HCT116 (cell line): ENCODE measurements at regions not wholly inside any gene's neighbourhood (a gene's known extent, or its start where the extent isn't known, plus 50 kb on each side); places are given as distances from the start of the nearest gene placed in this dataset.

Experiments used
- ATAC-seq: fragments of 200-7000 bp; cut with Tn5 transposase; 2 replicates; pipeline ENCODE4 v1.9.1; 2020; ENCODE audit warnings: mild to moderate bottlenecking, moderate library complexity
- BruUV-seq: library from RNA; stranded (reverse); fragments of 400-500 nt; replicated peaks from 2 replicates; lab custom pipeline; 2021; lab: Mats Ljungman, UMichigan
- CTCF ChIA-PET: fragments of 300-600 bp; sonication (Branson Sonifier 250); formaldehyde crosslinking; loops from one replicate; lab custom pipeline; 2021; ENCODE audit warnings: antibody characterized with exemption; lab: Charles Lee
- POLR2A ChIA-PET: fragments of 300-600, 350-600 bp; sonication (Branson Sonifier 250); formaldehyde crosslinking; loops from one replicate; lab custom pipeline; 2021; ENCODE audit warnings: antibody characterized with exemption; lab: Charles Lee
- RAD21 ChIA-PET, 2 experiments: fragments of 300-600 bp; sonication (Branson Sonifier 250); formaldehyde crosslinking; loops; one replicate each; lab custom pipeline; 2023; ENCODE audit warnings: low total read pairs in 2 of 2; ENCODE audit not compliant: uncharacterized antibody in 2 of 2, unreplicated experiment in 2 of 2, low non-redundant PET in 1 of 2; lab: Charles Lee
- DNase-seq: peaks from one replicate; pipeline ENCODE4 v3.0.0-alpha.2; 2010; ENCODE audit warnings: low read depth, low spot score
- H2AFZ ChIP-seq: fragments of 200-600 bp; shearing (Covaris generic), sonication (generic); 2 replicates; pipeline ENCODE4 v1.6.1; 2017; ENCODE audit warnings: low read depth, mixed run types, mixed read lengths, antibody characterized with exemption, low read length; ENCODE audit not compliant: poor library complexity, severe bottlenecking
- H3K27ac ChIP-seq: 2 replicates; pipeline ENCODE4 v1.5.1; 2012; ENCODE audit warnings: low read depth, low read length
- H3K27me3 ChIP-seq: fragments of 200-600 bp; sonication (generic); 2 replicates; pipeline ENCODE4 v1.6.1; 2016; ENCODE audit warnings: mixed run types, low read length, mixed read lengths; ENCODE audit not compliant: insufficient read depth
- H3K36me3 ChIP-seq, 2 experiments: fragments of 200-500 bp in 1 of 2; fragments of 200-600 bp in 1 of 2; sonication (Bioruptor generic) in 1 of 2; sonication (generic) in 1 of 2; 2 replicates each; pipeline versions ENCODE4 v1.5.1 to v1.6.1; 2014 to 2016; ENCODE audit warnings: low read length in 2 of 2, inconsistent platforms in 1 of 2, mixed read lengths in 1 of 2, mixed run types in 1 of 2; ENCODE audit not compliant: insufficient read depth in 2 of 2, control insufficient read depth in 1 of 2
- H3K4me1 ChIP-seq, 2 experiments: fragments of 200-600 bp in 1 of 2; sonication (generic) in 1 of 2; 2 replicates each; pipeline versions ENCODE4 v1.5.1 to v1.6.1; 2012 to 2017; ENCODE audit warnings: low read length in 2 of 2, inconsistent platforms in 1 of 2, mild to moderate bottlenecking in 1 of 2, mixed read lengths in 1 of 2, mixed run types in 1 of 2, moderate library complexity in 1 of 2; ENCODE audit not compliant: insufficient read depth in 2 of 2, control insufficient read depth in 1 of 2
- H3K4me2 ChIP-seq: fragments of 200-600 bp; sonication (generic); 2 replicates; pipeline ENCODE4 v1.6.1; 2017; ENCODE audit warnings: mixed run types, low read length, mixed read lengths
- H3K4me3 ChIP-seq, 2 experiments: fragments of 200-600 bp in 1 of 2; sonication (generic) in 1 of 2; replicated peaks in 1 of 2; 2 replicates each; pipeline ENCODE4 v1.5.1; 2011 to 2016; ENCODE audit warnings: low read length in 2 of 2, control low read depth in 1 of 2, low read depth in 1 of 2, mild to moderate bottlenecking in 1 of 2, mixed read lengths in 1 of 2, mixed run types in 1 of 2
- H3K79me2 ChIP-seq: fragments of 200-600 bp; sonication (generic); 2 replicates; pipeline ENCODE4 v1.6.1; 2017; ENCODE audit warnings: mild to moderate bottlenecking, mixed run types, low read length, moderate library complexity, mixed read lengths; ENCODE audit not compliant: insufficient read depth
- H3K9ac ChIP-seq: fragments of 200-600 bp; sonication (generic); 2 replicates; pipeline ENCODE4 v1.6.1; 2016; ENCODE audit warnings: low read length, mixed read lengths
- H3K9me2 ChIP-seq: fragments of 200-600 bp; sonication (generic), shearing (Covaris generic); 2 replicates; pipeline ENCODE4 v1.6.1; 2017; ENCODE audit warnings: mixed run types, mild to moderate bottlenecking, moderate library complexity; ENCODE audit not compliant: insufficient read depth
- H3K9me3 ChIP-seq, 2 experiments: fragments of 200-500 bp in 1 of 2; fragments of 200-600 bp in 1 of 2; sonication (Bioruptor generic) in 1 of 2; sonication (generic) in 1 of 2; 2 replicates each; pipeline ENCODE4 v1.6.1; 2014 to 2017; ENCODE audit warnings: low read length in 2 of 2, mixed read lengths in 2 of 2, inconsistent platforms in 1 of 2, low read depth in 1 of 2, mild to moderate bottlenecking in 1 of 2, mixed run types in 1 of 2, moderate library complexity in 1 of 2; ENCODE audit not compliant: control insufficient read depth in 1 of 2, insufficient read depth in 1 of 2
- H4K20me1 ChIP-seq: fragments of 200-600 bp; sonication (generic), shearing (Covaris generic); 2 replicates; pipeline ENCODE4 v1.6.1; 2017; ENCODE audit warnings: mixed run types, mild to moderate bottlenecking, moderate library complexity; ENCODE audit not compliant: insufficient read depth
- ATF3 ChIP-seq: IDR thresholded peaks from 2 replicates; pipeline ENCODE4 v1.6.1; 2012
- CBX3 ChIP-seq: IDR thresholded peaks from 2 replicates; pipeline ENCODE4 v1.6.1; 2012; ENCODE audit warnings: low read depth
- EZH2 ChIP-seq: fragments of 200-600 bp; sonication (generic); IDR thresholded peaks from 2 replicates; pipeline ENCODE4 v1.6.1; 2017; ENCODE audit warnings: antibody characterized with exemption, mixed run types
- EZH2phosphoT487 ChIP-seq: fragments of 200-600 bp; IDR thresholded peaks from 2 replicates; pipeline ENCODE4 v1.6.1; 2018; ENCODE audit warnings: antibody characterized with exemption, borderline replicate concordance
- MAX ChIP-seq: IDR thresholded peaks from 2 replicates; pipeline ENCODE4 v1.6.1; 2012
- SIN3A ChIP-seq: IDR thresholded peaks from 2 replicates; pipeline ENCODE4 v1.6.1; 2012; ENCODE audit warnings: low read depth
- SP1 ChIP-seq: IDR thresholded peaks from 2 replicates; pipeline ENCODE4 v1.6.1; 2012; ENCODE audit warnings: low read depth
- SRF ChIP-seq: IDR thresholded peaks from 2 replicates; pipeline ENCODE4 v1.6.1; 2012; ENCODE audit warnings: low read depth
- ZBTB33 ChIP-seq: IDR thresholded peaks from 2 replicates; pipeline ENCODE4 v1.6.1; 2011; ENCODE audit warnings: mild to moderate bottlenecking, low read length, moderate library complexity; ENCODE audit not compliant: insufficient replicate concordance; ENCODE audit errors: extremely low read depth
- ZNF274 ChIP-seq: fragments of 200-500 bp; sonication (Bioruptor generic); IDR thresholded peaks from 2 replicates; pipeline ENCODE4 v1.6.1; 2014; ENCODE audit warnings: mild to moderate bottlenecking, low read depth, low read length, inconsistent platforms
- intact Hi-C: fragments of 100-400 bp; cut with micrococcal nuclease; formaldehyde crosslinking; loops from 2 replicates; pipeline ENCODE4 v1.10.0; 2022

- TF ChIP-seq ZBTB33 (no peak), MAX (no peak), ATF3 (no peak), SRF (no peak)
These were observed 718.7 kb upstream of the SLC8A1 start (continued) for GRCh38 chr2:41170589-41170988.

GRCh38 chr2:41180387-41180786 lies 728.5 kb upstream of the SLC8A1 start:
- Histone ChIP-seq H2AFZ (no peak overlapping the region), H3K9me3 (peaks cover 0 to 3% of the 10 kb centered on the region in 2 experiments; a peak in 3 of 4 replicates), H3K4me3 (no peak overlapping the region), H3K4me2 (no peak overlapping the region), H3K36me3 (no peaks in the 10 kb centered on the region), H3K9me2 (no peaks in the 10 kb centered on the region), H3K27ac (no peak overlapping the region), H4K20me1 (no peaks in the 10 kb centered on the region), H3K79me2 (no peaks in the 10 kb centered on the region), H3K27me3 (no peaks in the 10 kb centered on the region), H3K4me1 (no peaks in the 10 kb centered on the region), H3K9ac (no peak overlapping the region)
- no TSS peak for BruUV-seq
- TF ChIP-seq MAX = no peak
- no peak for TF ChIP-seq ZNF274
- no peak for TF ChIP-seq CBX3
- no peak for TF ChIP-seq SIN3A
- TF ChIP-seq EZH2phosphoT487 = no peak
- no peak for TF ChIP-seq EZH2
- no peak for TF ChIP-seq SRF
- TF ChIP-seq SP1 = no peak
- ChIA-PET RAD21 (no interaction called here), CTCF (no interaction called here), POLR2A (no interaction called here)
- DNase-seq = no peak
- no peak for ATAC-seq
- intact Hi-C loops = no loop called here
